ENCODE measurements at regions not wholly inside any gene's neighbourhood (a gene's known extent, or its start where the extent isn't known, plus 50 kb on each side); places are given as distances from the start of the nearest gene placed in this dataset.

GRCh38 chr4:184287697-184288255, 70.1 kb upstream of the ENPP6 start:
- TF ChIP-seq CTCF (IDR thresholded peaks at IDR 0.05; ENCODE audit: low read depth, low read length) (no peak), POLR2A (IDR thresholded peaks at IDR 0.05; ENCODE audit: extremely low read depth, insufficient read length) (no peak)
- TF ChIP-seq, protein P1, sequence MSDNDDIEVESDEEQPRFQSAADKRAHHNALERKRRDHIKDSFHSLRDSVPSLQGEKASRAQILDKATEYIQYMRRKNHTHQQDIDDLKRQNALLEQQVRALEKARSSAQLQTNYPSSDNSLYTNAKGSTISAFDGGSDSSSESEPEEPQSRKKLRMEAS (IDR thresholded peaks at IDR 0.05; ENCODE audit: low read depth, low read length) = peak; percentile 31; the same call in 1 of the 2 replicates
